ENCODE measurements at regions not wholly inside any gene's neighbourhood (a gene's known extent, or its start where the extent isn't known, plus 50 kb on each side); places are given as distances from the start of the nearest gene placed in this dataset.
"Not testable (repeated sequence)": the region's sequence is repeated elsewhere in the genome, so short reads cannot be mapped to it uniquely, and the experiment has no call there.

DNA sequence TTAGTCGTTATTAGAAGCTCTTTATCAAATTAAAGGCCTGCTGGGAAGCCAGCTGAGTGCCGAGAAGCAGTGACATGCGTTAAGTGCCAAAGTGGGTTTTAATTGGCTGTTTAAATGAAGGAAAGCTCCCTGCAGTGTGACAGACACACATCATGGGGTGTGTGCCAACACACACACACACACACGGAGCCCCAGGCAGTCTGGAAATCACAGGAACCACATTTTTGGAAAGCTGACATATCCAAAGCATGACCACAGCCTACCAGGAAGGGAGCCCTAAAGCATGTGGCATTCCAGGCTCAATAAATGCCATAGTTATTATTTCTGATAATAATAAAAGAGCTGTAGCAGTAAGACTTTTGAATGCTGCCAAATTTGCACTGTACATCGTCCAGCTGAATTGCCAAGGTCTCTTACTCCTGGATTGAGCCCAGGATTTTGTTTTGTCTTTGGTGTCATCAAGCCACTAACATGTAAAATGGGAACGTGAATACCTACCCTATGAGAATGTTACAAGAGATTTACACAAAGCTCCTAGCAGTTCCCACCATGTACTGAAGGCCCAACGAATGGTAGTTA lies 135.1 kb downstream of the TMEM30B start:
- TF ChIP-seq CTCF (IDR thresholded peaks at IDR 0.05; ENCODE audit: low read depth, low read length), result no peak
- H3K4me3 ChIP-seq (ENCODE audit: low read depth, low read length), result no peak overlapping the region

DNA sequence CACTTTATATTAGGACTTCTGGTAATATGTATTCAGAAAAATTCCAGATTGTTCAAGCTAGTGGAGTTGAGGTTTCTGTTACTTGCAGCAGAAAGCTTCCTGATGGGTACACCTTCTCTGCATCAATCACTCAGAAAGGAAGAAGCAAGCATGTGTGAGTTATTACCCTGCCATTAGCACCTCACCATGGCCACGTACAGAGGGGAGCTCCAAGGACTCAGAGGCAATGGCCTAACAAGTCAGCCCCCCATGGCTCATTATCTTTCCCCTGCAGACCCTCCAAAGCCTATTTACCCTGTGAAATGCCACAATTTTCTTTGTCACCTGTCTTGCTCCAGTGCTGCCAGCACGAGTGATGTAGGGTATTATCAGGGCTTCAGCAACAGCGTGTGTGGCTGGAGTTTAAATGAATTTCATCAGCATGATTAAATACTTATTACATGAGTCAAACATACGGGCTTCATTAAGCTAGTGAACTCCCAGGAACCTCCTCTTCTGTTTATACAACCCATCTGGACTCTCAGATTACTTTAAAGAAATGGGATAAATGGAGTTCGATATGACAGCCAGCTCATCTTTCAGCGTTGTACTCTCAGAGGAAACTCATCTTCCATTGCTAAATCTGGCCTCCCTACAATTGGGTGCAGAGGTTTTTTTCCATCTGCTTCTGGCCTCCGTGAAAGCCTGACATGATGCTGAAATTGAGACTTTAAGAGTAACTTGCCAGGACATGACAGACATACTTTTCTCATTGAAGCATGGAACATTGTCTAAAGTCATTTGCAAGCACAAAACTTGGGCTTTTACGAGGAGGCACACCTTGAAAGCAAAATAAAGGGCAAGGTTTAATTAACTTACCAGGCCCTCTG lies 135.9 kb downstream of the TMEM30B start:
- no peak for TF ChIP-seq CTCF (IDR thresholded peaks at IDR 0.05; ENCODE audit: low read depth, low read length)

GRCh38 chr14:61144117-61145033 lies 136.8 kb downstream of the TMEM30B start:
- H3K4me3 ChIP-seq (ENCODE audit: low read depth, low read length), result not testable (repeated sequence)

More for the DNA sequence above, 135.9 kb downstream of the TMEM30B start:
- H3K4me3 ChIP-seq (ENCODE audit: low read depth, low read length), result no peak overlapping the region

- H3K4me3 ChIP-seq (ENCODE audit: low read depth, low read length), result no peak overlapping the region
- no peak for TF ChIP-seq CTCF (IDR thresholded peaks at IDR 0.05; ENCODE audit: low read depth, low read length)
These were observed 140.3 kb downstream of the TMEM30B start for GRCh38 chr14:61140872-61141271.

DNA sequence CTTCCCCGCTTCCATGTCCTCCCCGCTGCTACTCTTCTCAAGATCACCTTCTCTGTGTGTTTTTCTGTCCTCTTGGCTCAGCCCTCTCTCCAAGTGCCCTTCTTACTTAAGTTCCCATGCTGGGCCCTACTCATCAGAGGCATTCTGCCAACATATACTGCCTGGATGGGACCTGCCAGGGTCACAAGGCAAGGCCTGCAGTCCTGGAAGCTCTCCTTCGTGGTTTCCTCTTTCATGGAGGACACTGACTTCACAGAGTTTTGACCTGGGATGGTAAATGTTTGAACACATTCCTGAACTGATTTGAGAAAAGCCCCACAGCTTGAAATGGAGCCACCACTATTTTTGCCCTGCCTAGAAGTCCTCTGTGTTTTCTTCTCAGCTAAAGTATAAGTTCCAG lies 140.9 kb downstream of the TMEM30B start:
- no peak overlapping the region for H3K4me3 ChIP-seq (ENCODE audit: low read depth, low read length)
- TF ChIP-seq CTCF (IDR thresholded peaks at IDR 0.05; ENCODE audit: low read depth, low read length), result no peak

DNA sequence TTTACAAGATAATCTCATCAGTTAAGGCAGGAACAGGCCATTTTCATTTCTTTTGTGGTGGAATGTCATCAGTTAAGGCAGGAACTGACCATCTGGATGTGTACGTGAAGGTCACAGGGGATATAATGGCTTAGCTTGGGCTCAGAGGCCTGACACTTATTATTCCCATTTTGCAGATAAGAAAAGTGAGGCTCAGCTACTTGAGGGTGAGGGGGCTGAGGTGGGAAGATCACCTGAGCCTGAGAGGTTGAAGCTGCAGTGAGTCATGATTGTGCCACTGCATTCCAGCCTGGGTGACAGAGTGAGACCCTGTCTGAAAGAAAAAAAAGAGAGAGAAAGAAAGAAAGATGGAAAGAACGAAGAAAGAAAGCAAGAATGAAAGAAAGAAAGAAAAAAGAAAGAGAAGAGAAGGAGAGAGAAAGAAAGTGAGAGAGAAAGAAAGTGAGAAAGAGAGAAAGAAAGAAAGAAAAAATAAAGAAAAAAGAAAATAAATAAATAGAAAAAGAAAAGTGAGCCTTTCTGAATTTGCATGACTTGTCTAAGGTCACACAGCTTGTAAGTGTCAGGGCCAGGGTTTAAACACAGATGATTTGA lies 142.0 kb downstream of the TMEM30B start:
- TF ChIP-seq CTCF (IDR thresholded peaks at IDR 0.05; ENCODE audit: low read depth, low read length), result no peak
- H3K4me3 ChIP-seq (ENCODE audit: low read depth, low read length), result no peak overlapping the region

DNA sequence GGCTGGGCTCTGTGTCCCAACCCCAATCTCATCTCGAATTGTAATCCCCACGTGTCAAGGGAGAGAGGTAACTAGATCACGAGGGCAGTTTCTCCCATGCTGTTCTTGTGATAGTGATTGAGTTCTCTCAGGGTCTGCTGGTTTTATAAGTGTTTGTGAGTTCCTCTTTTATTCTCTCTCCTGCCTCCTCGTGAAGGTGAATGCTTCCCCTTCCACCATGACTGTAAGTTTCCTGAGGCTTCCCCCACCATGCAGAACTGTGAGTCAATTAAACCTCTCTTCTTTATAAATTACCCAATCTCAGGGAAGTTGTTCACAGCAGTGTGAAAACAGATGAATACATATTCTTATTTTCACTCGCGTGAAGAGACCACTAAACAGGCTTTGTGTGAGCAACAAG lies 148.2 kb downstream of the TMEM30B start:
- TF ChIP-seq CTCF (IDR thresholded peaks at IDR 0.05; ENCODE audit: low read depth, low read length), result no peak

More for the DNA sequence above, 148.2 kb downstream of the TMEM30B start:
- H3K4me3 ChIP-seq (ENCODE audit: low read depth, low read length), result no peak overlapping the region
